ENCODE measurements at regions not wholly inside any gene's neighbourhood (a gene's known extent, or its start where the extent isn't known, plus 50 kb on each side); places are given as distances from the start of the nearest gene placed in this dataset.

- no peak overlapping the region for H3K4me3 Mint-ChIP-seq
- H3K9me3 Mint-ChIP-seq, result peaks cover 88% of the 10 kb centered on the region
- no peak for DNase-seq (ENCODE audit: low spot score in 2 of 2, unreplicated experiment in 2 of 2)
- TF ChIP-seq CTCF (IDR thresholded peaks at IDR 0.05; ENCODE audit: unreplicated experiment), result no peak
- H3K36me3 Mint-ChIP-seq, result peaks cover 9% of the 10 kb centered on the region
- H3K27me3 Mint-ChIP-seq (ENCODE audit: low read depth), result no peaks in the 10 kb centered on the region
- no peak overlapping the region for H3K27ac Mint-ChIP-seq
- no peaks in the 10 kb centered on the region for H3K4me1 Mint-ChIP-seq
These were observed 2448.7 kb downstream of the TP53TG3F start for GRCh38 chr16:35908152-35908551.

- H3K27me3 Mint-ChIP-seq (ENCODE audit: low read depth), result no peaks in the 10 kb centered on the region
- no peak for TF ChIP-seq CTCF (IDR thresholded peaks at IDR 0.05; ENCODE audit: unreplicated experiment)
- H3K36me3 Mint-ChIP-seq, result peaks cover 9% of the 10 kb centered on the region
- no peaks in the 10 kb centered on the region for H3K4me1 Mint-ChIP-seq
- no peak overlapping the region for H3K4me3 Mint-ChIP-seq
- H3K27ac Mint-ChIP-seq, result no peak overlapping the region
- peaks cover 87% of the 10 kb centered on the region for H3K9me3 Mint-ChIP-seq
- DNase-seq (ENCODE audit: low spot score in 2 of 2, unreplicated experiment in 2 of 2), result no peak
These were observed 2449.5 kb downstream of the TP53TG3F start for GRCh38 chr16:35908942-35909341.

GRCh38 chr16:35909351-35909954 lies 2450.0 kb downstream of the TP53TG3F start:
- no peak for DNase-seq (ENCODE audit: low spot score in 2 of 2, unreplicated experiment in 2 of 2)
- Mint-ChIP-seq H3K4me3 (no peak overlapping the region), H3K27me3 (ENCODE audit: low read depth) (no peaks in the 10 kb centered on the region), H3K4me1 (no peaks in the 10 kb centered on the region), H3K36me3 (peaks cover 9% of the 10 kb centered on the region), H3K27ac (no peak overlapping the region), H3K9me3 (peaks cover 87% of the 10 kb centered on the region)
- no peak for TF ChIP-seq CTCF (IDR thresholded peaks at IDR 0.05; ENCODE audit: unreplicated experiment)

GRCh38 chr16:35910409-35910808 lies 2451.0 kb downstream of the TP53TG3F start:
- Mint-ChIP-seq H3K36me3 (peaks cover 9% of the 10 kb centered on the region), H3K9me3 (peaks cover 86% of the 10 kb centered on the region), H3K4me1 (no peaks in the 10 kb centered on the region), H3K4me3 (no peak overlapping the region), H3K27ac (no peak overlapping the region), H3K27me3 (ENCODE audit: low read depth) (no peaks in the 10 kb centered on the region)
- no peak for TF ChIP-seq CTCF (IDR thresholded peaks at IDR 0.05; ENCODE audit: unreplicated experiment)
- no peak for DNase-seq (ENCODE audit: low spot score in 2 of 2, unreplicated experiment in 2 of 2)

GRCh38 chr16:35911899-35912298 lies 2452.5 kb downstream of the TP53TG3F start:
- Mint-ChIP-seq H3K4me1 (no peaks in the 10 kb centered on the region), H3K27ac (no peak overlapping the region), H3K36me3 (peaks cover 8% of the 10 kb centered on the region), H3K27me3 (ENCODE audit: low read depth) (no peaks in the 10 kb centered on the region), H3K4me3 (no peak overlapping the region), H3K9me3 (peaks cover 74% of the 10 kb centered on the region)
- no peak for TF ChIP-seq CTCF (IDR thresholded peaks at IDR 0.05; ENCODE audit: unreplicated experiment)
- no peak for DNase-seq (ENCODE audit: low spot score in 2 of 2, unreplicated experiment in 2 of 2)

- no peak for TF ChIP-seq CTCF (IDR thresholded peaks at IDR 0.05; ENCODE audit: unreplicated experiment)
- Mint-ChIP-seq H3K36me3 (no peaks in the 10 kb centered on the region), H3K27ac (no peak overlapping the region), H3K9me3 (peaks cover 45% of the 10 kb centered on the region), H3K27me3 (ENCODE audit: low read depth) (no peaks in the 10 kb centered on the region), H3K4me1 (no peaks in the 10 kb centered on the region), H3K4me3 (no peak overlapping the region)
- no peak for DNase-seq (ENCODE audit: low spot score in 2 of 2, unreplicated experiment in 2 of 2)
These were observed 2472.3 kb downstream of the TP53TG3F start for GRCh38 chr16:35931722-35932121.
